Embryonic facial prominence (tissue), 1 donor: ENCODE measurements at regions not wholly inside any gene's neighbourhood (a gene's known extent, or its start where the extent isn't known, plus 50 kb on each side); places are given as distances from the start of the nearest gene placed in this dataset.

Source experiments
- DNase-seq: peaks from one replicate; pipeline ENCODE4 v3.0.0-alpha.2; 2016; ENCODE audit errors: extremely low spot score

GRCh38 chr7:136066304-136067143 lies 89.4 kb upstream of the MTPN start:
- DNase-seq, result no peak

GRCh38 chr7:136064627-136065237 lies 87.6 kb upstream of the MTPN start:
- no peak for DNase-seq

DNA sequence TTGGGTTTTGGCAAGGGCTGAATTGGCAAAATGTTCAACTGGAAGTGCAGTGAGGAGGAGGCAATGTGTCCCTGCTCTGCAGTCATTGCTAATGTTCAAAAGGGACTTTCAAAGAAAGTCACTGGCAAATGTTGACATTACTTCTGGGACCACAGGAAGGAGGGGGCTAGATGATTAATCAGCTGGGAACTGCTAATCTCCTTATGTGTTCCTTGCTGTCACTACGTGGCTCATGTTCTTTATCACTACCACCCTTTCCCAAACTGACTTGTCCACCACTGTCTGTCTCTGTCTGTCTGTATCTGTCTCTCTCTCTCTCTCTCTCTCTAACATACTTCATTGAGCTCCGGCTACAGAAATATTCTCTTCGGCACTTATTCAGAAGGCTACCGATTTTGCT lies 86.9 kb upstream of the MTPN start:
- no peak for DNase-seq

DNA sequence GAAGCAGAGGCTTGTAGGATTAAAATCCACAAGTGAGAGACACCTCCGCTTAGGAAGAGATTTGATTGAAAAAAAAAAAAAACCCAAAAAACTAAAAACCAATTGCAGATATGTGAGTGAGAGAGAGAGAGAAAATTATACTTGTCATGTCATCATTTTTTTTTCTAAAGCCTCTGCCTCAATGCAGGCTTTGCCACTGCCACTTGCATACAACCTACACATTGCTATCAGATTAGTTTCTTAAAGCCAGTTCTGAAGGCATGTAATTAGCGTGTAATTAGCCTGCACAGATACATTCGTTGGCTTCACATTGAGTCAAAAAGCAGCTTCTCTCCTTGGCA lies 86.1 kb upstream of the MTPN start:
- no peak for DNase-seq

GRCh38 chr7:136062625-136063325 lies 85.6 kb upstream of the MTPN start:
- no peak for DNase-seq

- no peak for DNase-seq
Measured at GRCh38 chr7:136061433-136061832, 84.3 kb upstream of the MTPN start.

- no peak for DNase-seq
Measured at GRCh38 chr7:136058546-136058945, 81.4 kb upstream of the MTPN start.

DNA sequence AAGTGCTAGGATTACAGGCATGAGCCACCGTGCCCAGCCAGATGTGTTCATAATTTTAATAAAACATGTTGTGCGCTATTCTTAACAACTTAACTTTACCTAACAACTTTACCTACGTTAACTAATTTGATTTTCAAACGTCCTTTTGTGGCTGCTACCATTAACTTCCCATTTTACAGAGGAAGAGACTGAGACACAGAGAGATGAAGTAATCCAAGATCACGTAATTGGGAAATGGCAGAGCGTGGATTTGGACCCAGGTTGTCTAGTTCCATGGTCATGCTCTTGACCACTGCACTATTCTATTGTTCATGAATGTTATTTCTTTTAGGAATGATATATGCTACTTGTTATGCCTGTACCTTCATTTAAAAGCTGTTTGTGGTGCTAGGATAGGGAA lies 80.3 kb upstream of the MTPN start:
- no peak for DNase-seq

GRCh38 chr7:136056651-136057231 lies 79.6 kb upstream of the MTPN start:
- no peak for DNase-seq

DNA sequence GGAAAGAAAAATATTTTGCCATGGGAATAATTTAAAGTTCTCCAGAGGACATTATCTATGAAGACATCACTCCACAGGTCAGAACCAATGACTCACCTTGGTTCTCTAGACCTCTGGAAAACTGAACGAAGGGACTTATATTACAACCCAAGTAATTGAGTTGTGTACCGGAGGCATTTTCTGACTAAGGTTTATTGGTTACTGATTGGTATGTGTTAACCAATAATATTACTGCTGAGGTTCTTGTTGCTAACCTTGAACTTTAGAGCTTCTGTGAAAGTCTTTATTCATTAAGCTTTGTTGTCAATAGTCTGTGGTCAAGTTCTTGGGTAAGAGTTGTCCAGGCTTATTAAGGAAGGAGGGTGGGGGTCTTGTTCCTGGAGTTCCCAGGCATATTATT lies 78.1 kb upstream of the MTPN start:
- no peak for DNase-seq

DNA sequence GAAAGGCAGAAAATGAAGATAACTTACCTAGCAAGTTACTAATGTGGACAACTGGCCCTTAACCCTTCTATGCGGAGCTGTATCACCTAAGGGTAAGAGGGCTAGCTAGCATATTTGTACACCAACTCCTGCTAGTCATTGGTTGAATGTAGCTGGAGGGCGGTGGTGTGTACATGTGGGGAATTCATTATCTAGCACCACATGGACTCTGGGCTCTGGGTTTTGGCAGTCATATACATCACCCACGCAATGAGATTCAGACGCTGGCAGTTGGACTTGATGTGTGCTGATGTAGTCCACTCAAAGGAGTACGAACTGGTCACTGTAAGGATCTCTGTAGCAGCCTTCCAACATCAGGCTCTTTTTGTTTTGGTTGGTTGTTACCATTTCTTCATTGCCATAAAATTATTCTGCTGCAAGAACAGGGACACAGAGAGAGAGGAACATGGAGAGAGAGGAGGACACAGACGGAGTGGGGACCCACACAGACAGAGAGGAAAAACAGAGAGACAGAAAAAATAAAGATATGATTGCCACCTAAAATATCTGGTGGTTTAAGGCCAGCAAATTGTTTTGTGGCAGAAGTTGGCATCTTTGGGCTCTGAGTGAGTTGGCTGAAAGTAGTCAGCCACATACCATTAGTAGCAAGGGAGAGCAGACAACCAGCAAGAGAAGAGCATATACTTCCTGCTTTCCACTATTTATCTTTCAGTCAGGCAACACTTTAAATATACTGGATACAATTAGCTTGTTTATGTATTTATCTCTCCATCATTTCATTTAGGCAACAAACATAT lies 76.7 kb upstream of the MTPN start:
- DNase-seq, result no peak

DNA sequence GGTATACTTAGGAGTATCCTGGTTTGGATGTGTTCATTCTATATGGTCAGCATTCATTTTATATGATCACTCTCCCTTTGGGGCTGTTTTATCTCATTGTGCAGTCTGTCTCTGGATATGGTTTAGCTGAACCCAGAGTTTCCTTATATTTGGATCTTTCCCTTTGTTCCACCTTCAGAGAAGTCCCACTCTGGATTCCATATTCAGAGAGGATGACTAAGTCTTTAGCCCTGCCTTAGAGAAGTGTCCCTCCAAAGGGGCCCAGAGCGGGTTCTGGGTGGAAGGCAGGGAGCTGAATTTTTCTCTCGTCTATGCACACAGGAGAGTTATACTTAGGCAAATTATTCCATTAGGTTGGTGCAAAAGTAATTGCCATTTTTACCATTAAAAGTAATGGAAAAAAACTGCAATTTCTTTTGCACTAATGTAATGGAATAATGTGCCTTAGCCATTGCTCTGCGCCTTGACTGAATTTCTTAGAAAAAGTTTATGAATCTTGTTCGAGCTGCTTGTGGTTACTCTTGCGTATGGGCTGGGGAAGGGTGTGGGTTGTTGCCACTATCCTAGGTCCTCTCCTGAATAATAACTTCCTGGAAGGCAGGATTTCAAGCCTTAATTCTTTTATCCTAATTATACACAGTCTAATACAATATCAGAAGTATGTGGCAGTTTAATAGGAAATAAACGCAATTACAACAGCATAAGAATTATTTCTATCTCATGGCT lies 74.2 kb upstream of the MTPN start:
- no peak for DNase-seq

DNA sequence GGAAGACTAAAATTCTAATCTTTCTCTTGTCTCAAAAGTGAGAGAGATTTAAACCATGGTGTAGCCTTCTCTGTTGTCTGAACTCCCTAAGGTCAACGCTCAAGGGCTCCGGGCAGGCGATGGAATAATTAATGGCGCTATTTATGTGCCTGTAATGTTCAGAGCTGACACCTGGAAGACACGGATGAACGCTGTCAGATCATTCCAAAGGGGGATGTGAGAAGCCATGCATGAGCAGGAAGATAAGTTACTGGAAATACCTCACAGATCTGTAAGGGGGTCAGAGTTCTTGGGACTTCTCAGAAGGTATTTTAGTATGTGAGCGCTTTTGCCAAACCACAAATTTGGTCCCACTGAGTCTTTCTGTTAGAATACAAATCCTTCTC lies 73.3 kb upstream of the MTPN start:
- DNase-seq, result no peak

- DNase-seq, result no peak
Measured at GRCh38 chr7:136049818-136050461, 72.8 kb upstream of the MTPN start.

DNA sequence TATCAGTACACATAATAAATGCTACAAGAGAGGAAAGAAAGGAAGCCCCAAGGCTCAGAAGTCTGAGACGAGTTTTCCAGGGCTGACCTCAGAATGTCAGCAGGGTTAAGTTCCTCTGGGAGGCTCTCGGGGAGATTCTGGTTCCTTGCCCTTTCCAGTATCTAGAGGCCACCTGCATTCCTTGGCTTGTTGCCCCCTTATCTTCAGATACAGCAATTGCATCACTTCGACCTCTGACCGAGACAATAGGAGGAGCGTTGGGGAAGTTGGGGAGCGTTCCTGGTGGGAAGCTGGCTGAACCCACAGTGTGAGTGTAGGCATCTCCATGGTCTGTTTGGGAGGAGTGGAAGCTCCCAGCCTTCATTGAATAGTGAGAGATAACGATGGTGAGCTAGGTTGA lies 72.0 kb upstream of the MTPN start:
- no peak for DNase-seq

DNA sequence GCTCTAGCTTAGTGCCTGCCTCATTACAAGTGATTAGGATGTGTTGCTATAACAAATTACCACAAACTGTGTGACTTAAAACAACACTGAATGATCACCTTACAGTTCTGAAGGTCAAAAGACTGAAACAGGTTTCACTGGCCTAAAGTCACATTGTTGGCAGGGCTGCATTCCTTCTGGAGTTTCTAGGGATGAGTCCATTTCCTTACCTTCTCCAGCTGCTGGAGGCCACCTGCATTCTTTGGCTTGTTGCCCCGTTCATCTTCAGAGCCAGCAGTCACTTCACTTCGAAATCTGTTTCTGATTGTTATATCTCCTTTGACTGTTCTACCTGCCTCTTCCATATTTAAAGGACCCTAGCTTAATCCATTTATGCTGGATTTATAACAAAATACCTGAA lies 69.4 kb upstream of the MTPN start:
- no peak for DNase-seq

GRCh38 chr7:136045992-136046391 lies 68.8 kb upstream of the MTPN start:
- no peak for DNase-seq

DNA sequence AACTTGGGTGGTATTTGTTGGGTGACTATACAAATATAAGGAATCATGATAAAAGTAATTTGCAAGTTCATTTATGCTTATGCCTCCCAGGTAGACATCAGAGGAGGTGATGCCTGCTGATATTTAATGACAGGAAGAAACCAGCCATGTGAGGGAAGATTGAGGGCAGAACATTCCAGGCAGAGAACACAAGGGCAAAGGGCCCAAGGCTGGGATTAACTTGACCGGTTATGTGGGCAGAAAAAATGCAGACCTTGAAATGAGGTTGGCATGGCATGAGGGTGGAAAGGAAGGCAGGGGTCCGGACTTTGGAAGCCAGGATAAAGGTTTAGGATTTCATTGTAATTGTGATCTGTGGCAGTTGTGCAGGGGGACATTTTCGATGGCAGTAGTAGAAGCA lies 68.0 kb upstream of the MTPN start:
- no peak for DNase-seq

DNA sequence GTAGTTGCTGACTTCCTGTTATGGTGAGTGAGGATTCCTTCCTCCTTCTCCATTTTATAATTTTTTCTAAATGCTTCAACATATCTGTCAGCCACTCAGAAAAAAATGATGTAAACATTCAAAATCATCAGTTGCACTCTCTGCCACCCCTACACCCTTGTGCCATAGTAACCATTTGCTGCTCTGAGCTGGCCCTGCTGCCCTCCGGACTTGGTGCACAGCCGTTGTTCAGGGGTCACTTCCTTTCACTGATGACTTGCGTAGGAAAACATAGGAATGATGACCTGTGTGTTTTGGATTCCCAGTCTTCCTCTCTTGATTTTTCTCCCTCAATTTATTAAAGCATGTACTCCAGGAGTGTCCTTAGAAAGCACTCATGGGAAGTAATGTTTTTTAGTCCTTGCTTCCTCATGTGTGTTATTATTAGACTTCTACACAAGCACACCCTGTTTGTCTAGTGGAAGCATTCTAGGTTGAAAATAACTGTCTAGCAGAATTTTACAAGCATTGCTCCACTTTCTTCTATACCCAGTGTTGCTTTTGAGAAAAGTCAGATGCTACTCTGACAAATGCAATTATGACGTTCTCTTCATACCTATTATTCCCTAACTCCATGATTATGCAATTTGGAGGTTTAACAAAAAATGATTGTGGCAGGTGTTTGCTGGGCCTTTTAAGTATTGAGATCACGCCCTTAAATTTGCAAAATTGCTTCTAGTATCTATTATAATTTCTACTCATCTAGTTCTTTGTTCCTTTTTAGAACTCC lies 62.6 kb upstream of the MTPN start:
- DNase-seq, result no peak

GRCh38 chr7:136036336-136036735 lies 59.2 kb upstream of the MTPN start:
- DNase-seq, result no peak
